Inferior parietal cortex (tissue), 1 donor: ENCODE measurements at regions not wholly inside any gene's neighbourhood (a gene's known extent, or its start where the extent isn't known, plus 50 kb on each side); places are given as distances from the start of the nearest gene placed in this dataset.

ENCODE experiments used
- DNase-seq: peaks from one replicate; pipeline ENCODE4 v3.0.0-alpha.2; 2016; ENCODE audit errors: extremely low spot score

GRCh38 chr11:116257883-116258282 lies 514.9 kb downstream of the BUD13 start:
- DNase-seq: no peak

GRCh38 chr11:116257092-116257491 lies 515.7 kb downstream of the BUD13 start:
- no peak for DNase-seq

- no peak for DNase-seq
These were observed 516.6 kb downstream of the BUD13 start for GRCh38 chr11:116256215-116256614.

- DNase-seq: no peak
These were observed 517.4 kb downstream of the BUD13 start for GRCh38 chr11:116255321-116255953.

- DNase-seq: no peak
These were observed 522.6 kb downstream of the BUD13 start for GRCh38 chr11:116250155-116250554.

GRCh38 chr11:116249561-116249960 lies 523.2 kb downstream of the BUD13 start:
- no peak for DNase-seq

GRCh38 chr11:116244889-116245288 lies 527.9 kb downstream of the BUD13 start:
- DNase-seq: no peak

GRCh38 chr11:116244439-116244838 lies 528.3 kb downstream of the BUD13 start:
- DNase-seq: no peak

- no peak for DNase-seq
These were observed 528.8 kb downstream of the BUD13 start for GRCh38 chr11:116243991-116244390.

- no peak for DNase-seq
These were observed 530.8 kb downstream of the BUD13 start for GRCh38 chr11:116242006-116242405.

GRCh38 chr11:116240710-116241109 lies 532.1 kb downstream of the BUD13 start:
- DNase-seq: no peak

- DNase-seq: no peak
These were observed 533.5 kb downstream of the BUD13 start for GRCh38 chr11:116239247-116239646.

- DNase-seq: no peak
These were observed 537.7 kb downstream of the BUD13 start for GRCh38 chr11:116234989-116235568.

- DNase-seq: no peak
These were observed 539.2 kb downstream of the BUD13 start for GRCh38 chr11:116233561-116233960.

- no peak for DNase-seq
These were observed 540.4 kb downstream of the BUD13 start for GRCh38 chr11:116232364-116232828.

GRCh38 chr11:116231543-116231942 lies 541.2 kb downstream of the BUD13 start:
- no peak for DNase-seq

- DNase-seq: no peak
These were observed 542.3 kb downstream of the BUD13 start for GRCh38 chr11:116230438-116230837.

- no peak for DNase-seq
These were observed 543.4 kb downstream of the BUD13 start for GRCh38 chr11:116229236-116229970.

- DNase-seq: no peak
These were observed 546.1 kb downstream of the BUD13 start for GRCh38 chr11:116226731-116227130.

- no peak for DNase-seq
These were observed 546.8 kb downstream of the BUD13 start for GRCh38 chr11:116225784-116226585.

GRCh38 chr11:116225236-116225635 lies 547.6 kb downstream of the BUD13 start:
- DNase-seq: no peak

- no peak for DNase-seq
These were observed 547.9 kb downstream of the BUD13 start for GRCh38 chr11:116224889-116225200.
